T-helper 2 cell treated with Interferon-gamma antibody and Interleukin-4, amounts not matched to agents 5 μg/mL and 100 μg/mL, for 36 hours (primary cell): ENCODE measurements at regions not wholly inside any gene's neighbourhood (a gene's known extent, or its start where the extent isn't known, plus 50 kb on each side); places are given as distances from the start of the nearest gene placed in this dataset.

Experiments used
- DNase-seq: peaks from one replicate; pipeline ENCODE4 v3.0.0; 2021; ENCODE audit warnings: low spot score
- H3K27ac Mint-ChIP-seq: one replicate; pipeline ENCODE4 v1.8.0; 2021; ENCODE audit warnings: mild to moderate bottlenecking, mixed read lengths
- H3K27me3 Mint-ChIP-seq: one replicate; pipeline ENCODE4 v1.8.0; 2021; ENCODE audit warnings: low read depth, mixed read lengths
- H3K36me3 Mint-ChIP-seq: one replicate; pipeline ENCODE4 v1.8.0; 2021; ENCODE audit warnings: low read depth, mixed read lengths
- H3K4me1 Mint-ChIP-seq: one replicate; pipeline ENCODE4 v1.8.0; 2021; ENCODE audit warnings: low read depth, mixed read lengths
- H3K4me3 Mint-ChIP-seq: one replicate; pipeline ENCODE4 v1.8.0; 2022; ENCODE audit warnings: mild to moderate bottlenecking, moderate library complexity, mixed read lengths
- H3K9me3 Mint-ChIP-seq: one replicate; pipeline ENCODE4 v1.8.0; 2021; ENCODE audit warnings: mixed read lengths

GRCh38 chr11:39247570-39248137 is 2211.8 kb downstream of the LRRC4C start:
- no peak overlapping the region for H3K4me3 Mint-ChIP-seq
- H3K27ac Mint-ChIP-seq, result no peak overlapping the region
- peaks cover 12% of the 10 kb centered on the region for H3K9me3 Mint-ChIP-seq
- no peaks in the 10 kb centered on the region for H3K4me1 Mint-ChIP-seq
- DNase-seq, result no peak
- no peaks in the 10 kb centered on the region for H3K27me3 Mint-ChIP-seq
- no peaks in the 10 kb centered on the region for H3K36me3 Mint-ChIP-seq

- Mint-ChIP-seq H3K9me3 (peaks cover 16% of the 10 kb centered on the region), H3K27me3 (no peaks in the 10 kb centered on the region), H3K4me3 (no peak overlapping the region), H3K36me3 (no peaks in the 10 kb centered on the region), H3K4me1 (no peaks in the 10 kb centered on the region), H3K27ac (no peak overlapping the region)
- no peak for DNase-seq
These were observed 2219.9 kb downstream of the LRRC4C start for GRCh38 chr11:39239553-39239952.

GRCh38 chr11:39236916-39237315 is 2222.5 kb downstream of the LRRC4C start:
- Mint-ChIP-seq H3K4me3 (no peak overlapping the region), H3K27ac (no peak overlapping the region), H3K9me3 (peaks cover 32% of the 10 kb centered on the region), H3K27me3 (no peaks in the 10 kb centered on the region), H3K4me1 (no peaks in the 10 kb centered on the region), H3K36me3 (no peaks in the 10 kb centered on the region)
- no peak for DNase-seq

- H3K27me3 Mint-ChIP-seq, result no peaks in the 10 kb centered on the region
- H3K9me3 Mint-ChIP-seq, result peaks cover 13% of the 10 kb centered on the region
- no peaks in the 10 kb centered on the region for H3K36me3 Mint-ChIP-seq
- H3K4me1 Mint-ChIP-seq, result no peaks in the 10 kb centered on the region
- H3K4me3 Mint-ChIP-seq, result no peak overlapping the region
- H3K27ac Mint-ChIP-seq, result no peak overlapping the region
- no peak for DNase-seq
These were observed 2237.8 kb downstream of the LRRC4C start for GRCh38 chr11:39221550-39222138.

GRCh38 chr11:39220501-39221230 is 2238.8 kb downstream of the LRRC4C start:
- Mint-ChIP-seq H3K4me3 (no peak overlapping the region), H3K4me1 (no peaks in the 10 kb centered on the region), H3K27ac (no peak overlapping the region), H3K36me3 (no peaks in the 10 kb centered on the region), H3K9me3 (peaks cover 13% of the 10 kb centered on the region), H3K27me3 (no peaks in the 10 kb centered on the region)
- DNase-seq, result no peak

GRCh38 chr11:39220069-39220468 is 2239.4 kb downstream of the LRRC4C start:
- no peaks in the 10 kb centered on the region for H3K4me1 Mint-ChIP-seq

GRCh38 chr11:39209981-39210380 is 2249.5 kb downstream of the LRRC4C start:
- no peak overlapping the region for H3K27ac Mint-ChIP-seq
- no peak overlapping the region for H3K4me3 Mint-ChIP-seq
- peaks cover 14% of the 10 kb centered on the region for H3K9me3 Mint-ChIP-seq
- H3K4me1 Mint-ChIP-seq, result no peaks in the 10 kb centered on the region
- no peak for DNase-seq
- no peaks in the 10 kb centered on the region for H3K36me3 Mint-ChIP-seq
- H3K27me3 Mint-ChIP-seq, result no peaks in the 10 kb centered on the region

More at GRCh38 chr11:39220069-39220468, 2239.4 kb downstream of the LRRC4C start:
- Mint-ChIP-seq H3K27me3 (no peaks in the 10 kb centered on the region), H3K27ac (no peak overlapping the region), H3K36me3 (no peaks in the 10 kb centered on the region), H3K4me3 (no peak overlapping the region), H3K9me3 (peaks cover 13% of the 10 kb centered on the region)
- DNase-seq, result no peak

- H3K4me1 Mint-ChIP-seq, result no peaks in the 10 kb centered on the region
- no peaks in the 10 kb centered on the region for H3K27me3 Mint-ChIP-seq
- no peak for DNase-seq
- no peak overlapping the region for H3K4me3 Mint-ChIP-seq
- no peak overlapping the region for H3K27ac Mint-ChIP-seq
- no peaks in the 10 kb centered on the region for H3K36me3 Mint-ChIP-seq
- peaks cover 8% of the 10 kb centered on the region for H3K9me3 Mint-ChIP-seq
These were observed 2254.0 kb downstream of the LRRC4C start for GRCh38 chr11:39205236-39205995.

- peaks cover 18% of the 10 kb centered on the region for H3K9me3 Mint-ChIP-seq
- H3K27ac Mint-ChIP-seq, result no peak overlapping the region
- H3K4me1 Mint-ChIP-seq, result no peaks in the 10 kb centered on the region
- no peak for DNase-seq
- no peak overlapping the region for H3K4me3 Mint-ChIP-seq
- no peaks in the 10 kb centered on the region for H3K36me3 Mint-ChIP-seq
- no peaks in the 10 kb centered on the region for H3K27me3 Mint-ChIP-seq
These were observed 2266.8 kb downstream of the LRRC4C start for GRCh38 chr11:39192671-39193070.

GRCh38 chr11:39190751-39191150 is 2268.7 kb downstream of the LRRC4C start:
- no peaks in the 10 kb centered on the region for H3K36me3 Mint-ChIP-seq
- no peak overlapping the region for H3K4me3 Mint-ChIP-seq
- H3K27ac Mint-ChIP-seq, result no peak overlapping the region
- DNase-seq, result no peak
- peaks cover 24% of the 10 kb centered on the region for H3K9me3 Mint-ChIP-seq
- H3K4me1 Mint-ChIP-seq, result no peaks in the 10 kb centered on the region
- no peaks in the 10 kb centered on the region for H3K27me3 Mint-ChIP-seq

- peaks cover 21% of the 10 kb centered on the region for H3K9me3 Mint-ChIP-seq
- H3K27ac Mint-ChIP-seq, result no peak overlapping the region
- no peaks in the 10 kb centered on the region for H3K4me1 Mint-ChIP-seq
- no peaks in the 10 kb centered on the region for H3K27me3 Mint-ChIP-seq
- no peak for DNase-seq
- H3K36me3 Mint-ChIP-seq, result no peaks in the 10 kb centered on the region
- H3K4me3 Mint-ChIP-seq, result no peak overlapping the region
These were observed 2281.8 kb downstream of the LRRC4C start for GRCh38 chr11:39177678-39178077.

- Mint-ChIP-seq H3K4me3 (no peak overlapping the region), H3K9me3 (peaks cover 27% of the 10 kb centered on the region), H3K27me3 (no peaks in the 10 kb centered on the region), H3K4me1 (no peaks in the 10 kb centered on the region), H3K27ac (no peak overlapping the region), H3K36me3 (no peaks in the 10 kb centered on the region)
- no peak for DNase-seq
These were observed 2284.5 kb downstream of the LRRC4C start for GRCh38 chr11:39174965-39175364.

- H3K9me3 Mint-ChIP-seq, result peaks cover 28% of the 10 kb centered on the region
- H3K4me3 Mint-ChIP-seq, result no peak overlapping the region
- no peak overlapping the region for H3K27ac Mint-ChIP-seq
- H3K27me3 Mint-ChIP-seq, result no peaks in the 10 kb centered on the region
- H3K36me3 Mint-ChIP-seq, result no peaks in the 10 kb centered on the region
- DNase-seq, result no peak
- no peaks in the 10 kb centered on the region for H3K4me1 Mint-ChIP-seq
These were observed 2285.3 kb downstream of the LRRC4C start for GRCh38 chr11:39174196-39174595.

GRCh38 chr11:39165021-39165420 is 2294.4 kb downstream of the LRRC4C start:
- no peak for DNase-seq
- no peak overlapping the region for H3K4me3 Mint-ChIP-seq
- H3K4me1 Mint-ChIP-seq, result no peaks in the 10 kb centered on the region
- no peaks in the 10 kb centered on the region for H3K36me3 Mint-ChIP-seq
- H3K9me3 Mint-ChIP-seq, result peaks cover 13% of the 10 kb centered on the region
- H3K27ac Mint-ChIP-seq, result no peak overlapping the region
- H3K27me3 Mint-ChIP-seq, result no peaks in the 10 kb centered on the region
